ENCODE measurements at regions not wholly inside any gene's neighbourhood (a gene's known extent, or its start where the extent isn't known, plus 50 kb on each side); places are given as distances from the start of the nearest gene placed in this dataset.

- H3K27me3 ChIP-seq (ENCODE audit: insufficient read depth, low read length) = no peaks in the 10 kb centered on the region
- H3K4me1 ChIP-seq (ENCODE audit: insufficient read depth, low read length) = no peaks in the 10 kb centered on the region
- H3K9me3 ChIP-seq (ENCODE audit: low read depth, low read length) = no peaks in the 10 kb centered on the region
- no peak for DNase-seq (ENCODE audit: insufficient read length, low spot score, missing footprints)
- no peaks in the 10 kb centered on the region for H3K79me2 ChIP-seq (ENCODE audit: insufficient read depth, low read length)
- H3K4me2 ChIP-seq (ENCODE audit: insufficient read depth, low read length) = no peak overlapping the region
- H2AFZ ChIP-seq (ENCODE audit: low read length) = no peak overlapping the region
- H3K4me3 ChIP-seq (ENCODE audit: insufficient read depth, low read length) = no peak overlapping the region
- no peaks in the 10 kb centered on the region for H4K20me1 ChIP-seq (ENCODE audit: insufficient read depth, low read length)
- no peaks in the 10 kb centered on the region for H3K36me3 ChIP-seq (ENCODE audit: insufficient read depth, low read length)
- TF ChIP-seq CTCF (IDR thresholded peaks at IDR 0.05; ENCODE audit: extremely low read depth, low read depth, low read length) = no peak
- H3K27ac ChIP-seq (ENCODE audit: low read depth, low read length) = no peak overlapping the region
These were observed 138.0 kb upstream of the CPNE8 start for GRCh38 chr12:39043424-39043822.

- no peak overlapping the region for H3K4me3 ChIP-seq (ENCODE audit: insufficient read depth, low read length)
- H2AFZ ChIP-seq (ENCODE audit: low read length) = no peak overlapping the region
- H3K27me3 ChIP-seq (ENCODE audit: insufficient read depth, low read length) = no peaks in the 10 kb centered on the region
- H3K9me3 ChIP-seq (ENCODE audit: low read depth, low read length) = no peaks in the 10 kb centered on the region
- DNase-seq (ENCODE audit: insufficient read length, low spot score, missing footprints) = no peak
- no peak for TF ChIP-seq CTCF (IDR thresholded peaks at IDR 0.05; ENCODE audit: extremely low read depth, low read depth, low read length)
- H3K4me1 ChIP-seq (ENCODE audit: insufficient read depth, low read length) = no peaks in the 10 kb centered on the region
- H3K36me3 ChIP-seq (ENCODE audit: insufficient read depth, low read length) = no peaks in the 10 kb centered on the region
- H3K27ac ChIP-seq (ENCODE audit: low read depth, low read length) = no peak overlapping the region
- no peak overlapping the region for H3K4me2 ChIP-seq (ENCODE audit: insufficient read depth, low read length)
- no peaks in the 10 kb centered on the region for H3K79me2 ChIP-seq (ENCODE audit: insufficient read depth, low read length)
- H4K20me1 ChIP-seq (ENCODE audit: insufficient read depth, low read length) = no peaks in the 10 kb centered on the region
These were observed 134.9 kb upstream of the CPNE8 start for GRCh38 chr12:39040275-39040674.

GRCh38 chr12:39037115-39037514 is 131.7 kb upstream of the CPNE8 start:
- Histone ChIP-seq H3K27me3 (ENCODE audit: insufficient read depth, low read length) (no peaks in the 10 kb centered on the region), H3K9me3 (ENCODE audit: low read depth, low read length) (no peaks in the 10 kb centered on the region), H3K4me1 (ENCODE audit: insufficient read depth, low read length) (no peaks in the 10 kb centered on the region), H3K79me2 (ENCODE audit: insufficient read depth, low read length) (no peaks in the 10 kb centered on the region), H3K36me3 (ENCODE audit: insufficient read depth, low read length) (no peaks in the 10 kb centered on the region), H3K27ac (ENCODE audit: low read depth, low read length) (no peak overlapping the region), H2AFZ (ENCODE audit: low read length) (no peak overlapping the region), H4K20me1 (ENCODE audit: insufficient read depth, low read length) (no peaks in the 10 kb centered on the region), H3K4me2 (ENCODE audit: insufficient read depth, low read length) (no peak overlapping the region), H3K4me3 (ENCODE audit: insufficient read depth, low read length) (no peak overlapping the region)
- DNase-seq (ENCODE audit: insufficient read length, low spot score, missing footprints) = no peak
- no peak for TF ChIP-seq CTCF (IDR thresholded peaks at IDR 0.05; ENCODE audit: extremely low read depth, low read depth, low read length)

- Histone ChIP-seq H3K27ac (ENCODE audit: low read depth, low read length) (no peak overlapping the region), H3K4me3 (ENCODE audit: insufficient read depth, low read length) (no peak overlapping the region), H3K27me3 (ENCODE audit: insufficient read depth, low read length) (no peaks in the 10 kb centered on the region), H3K4me2 (ENCODE audit: insufficient read depth, low read length) (no peak overlapping the region), H3K36me3 (ENCODE audit: insufficient read depth, low read length) (no peaks in the 10 kb centered on the region), H3K4me1 (ENCODE audit: insufficient read depth, low read length) (no peaks in the 10 kb centered on the region), H2AFZ (ENCODE audit: low read length) (no peak overlapping the region), H4K20me1 (ENCODE audit: insufficient read depth, low read length) (no peaks in the 10 kb centered on the region), H3K79me2 (ENCODE audit: insufficient read depth, low read length) (no peaks in the 10 kb centered on the region), H3K9me3 (ENCODE audit: low read depth, low read length) (no peaks in the 10 kb centered on the region)
- DNase-seq (ENCODE audit: insufficient read length, low spot score, missing footprints) = no peak
- TF ChIP-seq CTCF (IDR thresholded peaks at IDR 0.05; ENCODE audit: extremely low read depth, low read depth, low read length) = no peak
These were observed 130.7 kb upstream of the CPNE8 start for GRCh38 chr12:39036105-39036504.
